Neuronal stem cell (in vitro differentiated cells): ENCODE measurements at regions not wholly inside any gene's neighbourhood (a gene's known extent, or its start where the extent isn't known, plus 50 kb on each side); places are given as distances from the start of the nearest gene placed in this dataset.

Source experiments
- DNase-seq: peaks from one replicate; pipeline ENCODE4 v3.0.0-alpha.2; 2013; ENCODE audit warnings: low spot score
- H2AFZ ChIP-seq: one replicate; pipeline ENCODE4 v1.6.1; 2013; ENCODE audit warnings: mild to moderate bottlenecking, low read length, inconsistent platforms
- H2AK5ac ChIP-seq: 2 replicates; pipeline ENCODE4 v1.6.1; 2013; ENCODE audit warnings: low read depth, mild to moderate bottlenecking, inconsistent platforms, low read length, moderate library complexity, mixed read lengths
- H2BK120ac ChIP-seq: 2 replicates; pipeline ENCODE4 v1.6.1; 2013; ENCODE audit warnings: low read depth, mild to moderate bottlenecking, inconsistent platforms, low read length, moderate library complexity, mixed read lengths
- H2BK12ac ChIP-seq: one replicate; pipeline ENCODE4 v1.6.1; 2013; ENCODE audit warnings: low read length, inconsistent platforms
- H2BK15ac ChIP-seq: 2 replicates; pipeline ENCODE4 v1.6.1; 2013; ENCODE audit warnings: mild to moderate bottlenecking, low read length, inconsistent platforms, mixed read lengths
- H2BK5ac ChIP-seq: one replicate; pipeline ENCODE4 v1.6.1; 2013; ENCODE audit warnings: inconsistent platforms, mild to moderate bottlenecking, low read length, moderate library complexity
- H3K14ac ChIP-seq: one replicate; pipeline ENCODE4 v1.6.1; 2013; ENCODE audit warnings: low read length, inconsistent platforms
- H3K18ac ChIP-seq: 2 replicates; pipeline ENCODE4 v1.6.1; 2013; ENCODE audit warnings: low read length, inconsistent platforms
- H3K23ac ChIP-seq: 2 replicates; pipeline ENCODE4 v1.6.1; 2013; ENCODE audit warnings: low read depth, mild to moderate bottlenecking, mixed read lengths, low read length, inconsistent platforms; ENCODE audit not compliant: poor library complexity
- H3K27ac ChIP-seq: replicated peaks from 3 replicates; pipeline ENCODE4 v1.5.1; 2013; ENCODE audit warnings: low read length, inconsistent platforms
- H3K27me3 ChIP-seq, 3 experiments: 2 replicates each; pipeline ENCODE4 v1.6.1; 2013; ENCODE audit warnings: low read length in 3 of 3, mild to moderate bottlenecking in 2 of 3, inconsistent platforms in 1 of 3, low read depth in 1 of 3, mixed read lengths in 1 of 3, moderate library complexity in 1 of 3; ENCODE audit not compliant: control insufficient read depth in 3 of 3, insufficient read depth in 3 of 3
- H3K36me3 ChIP-seq, 2 donors: replicated peaks in 1 of 2; 2 replicates each; pipeline ENCODE4 v1.6.1; 2013; ENCODE audit warnings: low read length in 2 of 2; ENCODE audit not compliant: control insufficient read depth in 2 of 2, insufficient read depth in 2 of 2
- H3K4ac ChIP-seq: 2 replicates; pipeline ENCODE4 v1.6.1; 2013; ENCODE audit warnings: inconsistent platforms, mild to moderate bottlenecking, low read length, moderate library complexity
- H3K4me1 ChIP-seq, 2 donors: 1 replicate in 1 of 2; 2 replicates in 1 of 2; pipeline ENCODE4 v1.6.1; 2013; ENCODE audit warnings: low read length in 2 of 2, low read depth in 1 of 2; ENCODE audit not compliant: control insufficient read depth in 2 of 2, insufficient read depth in 1 of 2
- H3K4me2 ChIP-seq: one replicate; pipeline ENCODE4 v1.6.1; 2013; ENCODE audit warnings: mild to moderate bottlenecking, low read length, inconsistent platforms; ENCODE audit not compliant: insufficient read depth, poor library complexity, severe bottlenecking
- H3K4me3 ChIP-seq, 2 donors: 2 replicates each; pipeline ENCODE4 v1.5.1; 2013; ENCODE audit warnings: low read length in 2 of 2, mild to moderate bottlenecking in 2 of 2, inconsistent platforms in 1 of 2, moderate library complexity in 1 of 2
- H3K79me1 ChIP-seq: one replicate; pipeline ENCODE4 v1.6.1; 2013; ENCODE audit warnings: low read depth, mild to moderate bottlenecking, inconsistent platforms, low read length, moderate library complexity
- H3K9ac ChIP-seq: one replicate; pipeline ENCODE4 v1.6.1; 2013; ENCODE audit warnings: mild to moderate bottlenecking, low read depth, low read length, inconsistent platforms; ENCODE audit not compliant: poor library complexity
- H3K9me3 ChIP-seq, 2 donors: replicated peaks in 1 of 2; 2 replicates each; pipeline versions ENCODE3 to v1.6.1; 2013; ENCODE audit warnings: low read length in 2 of 2, mild to moderate bottlenecking in 2 of 2, inconsistent platforms in 1 of 2, low read depth in 1 of 2, mixed read lengths in 1 of 2, moderate library complexity in 1 of 2; ENCODE audit not compliant: control insufficient read depth in 2 of 2, insufficient read depth in 1 of 2
- H4K8ac ChIP-seq: one replicate; pipeline ENCODE4 v1.6.1; 2013; ENCODE audit warnings: low read depth, mild to moderate bottlenecking, inconsistent platforms, low read length, moderate library complexity
- H4K91ac ChIP-seq: one replicate; pipeline ENCODE4 v1.6.1; 2013; ENCODE audit warnings: low read length, low read depth, mild to moderate bottlenecking, inconsistent platforms; ENCODE audit not compliant: poor library complexity
- WGBS, 2 donors: extraction: QIAGEN DNeasy Blood & Tissue Kit; methylation state at CpG; one replicate each; pipeline ENCODE4 v1.1.7; 2013; ENCODE audit warnings: missing lambda C conversion rate in 2 of 2, mixed read lengths in 1 of 2; ENCODE audit not compliant: insufficient read length in 2 of 2, insufficient replicate concordance in 1 of 2; ENCODE audit errors: extremely low coverage in 2 of 2; 5-methylcytosine and 5-hydroxymethylcytosine counted together

- Histone ChIP-seq H3K4ac (no peak overlapping the region), H3K9me3 (no peaks in the 10 kb centered on the region), H2AFZ (no peak overlapping the region), H3K4me2 (no peak overlapping the region), H2AK5ac (no peak overlapping the region), H3K27ac (no peak overlapping the region), H2BK15ac (no peak overlapping the region), H3K4me3 (no peak overlapping the region), H3K27me3 (no peaks in the 10 kb centered on the region), H3K4me1 (no peaks in the 10 kb centered on the region), H2BK120ac (no peak overlapping the region), H2BK5ac (no peak overlapping the region), H3K18ac (no peak overlapping the region), H3K9ac (no peak overlapping the region), H3K79me1 (no peaks in the 10 kb centered on the region), H3K23ac (no peak overlapping the region), H2BK12ac (no peak overlapping the region), H3K14ac (no peak overlapping the region), H3K36me3 (no peaks in the 10 kb centered on the region), H4K91ac (no peak overlapping the region), H4K8ac (no peak overlapping the region)
- DNase-seq = no peak
- WGBS, 2 donors = no CpG with 5 or more reads among the region's 4 CpGs
These were observed 300.4 kb upstream of the NETO1 start for GRCh38 chr18:73168236-73168635.

- Histone ChIP-seq H2BK5ac (no peak overlapping the region), H3K23ac (no peak overlapping the region), H3K36me3 (no peaks in the 10 kb centered on the region), H2BK120ac (no peak overlapping the region), H3K9ac (no peak overlapping the region), H4K91ac (no peak overlapping the region), H4K8ac (no peak overlapping the region), H2AK5ac (no peak overlapping the region), H2BK12ac (no peak overlapping the region), H3K4me2 (no peak overlapping the region), H3K79me1 (no peaks in the 10 kb centered on the region), H3K18ac (no peak overlapping the region), H3K27ac (no peak overlapping the region), H3K4me1 (no peaks in the 10 kb centered on the region), H2AFZ (no peak overlapping the region), H2BK15ac (no peak overlapping the region), H3K4ac (no peak overlapping the region), H3K27me3 (no peaks in the 10 kb centered on the region), H3K14ac (no peak overlapping the region), H3K4me3 (no peak overlapping the region), H3K9me3 (no peaks in the 10 kb centered on the region)
- no peak for DNase-seq
- WGBS, 2 donors = no CpG with 5 or more reads among the region's 3 CpGs
These were observed 296.6 kb upstream of the NETO1 start for GRCh38 chr18:73164430-73164829.

GRCh38 chr18:73163236-73163635, 295.4 kb upstream of the NETO1 start:
- Histone ChIP-seq H4K8ac (no peak overlapping the region), H3K4me1 (no peaks in the 10 kb centered on the region), H3K27me3 (no peaks in the 10 kb centered on the region), H3K4me3 (no peak overlapping the region), H3K27ac (no peak overlapping the region), H3K4me2 (no peak overlapping the region), H2AK5ac (no peak overlapping the region), H2BK15ac (no peak overlapping the region), H3K18ac (no peak overlapping the region), H2BK5ac (no peak overlapping the region), H3K14ac (no peak overlapping the region), H3K36me3 (no peaks in the 10 kb centered on the region), H2AFZ (no peak overlapping the region), H3K9me3 (no peaks in the 10 kb centered on the region), H2BK12ac (no peak overlapping the region), H3K79me1 (no peaks in the 10 kb centered on the region), H3K23ac (no peak overlapping the region), H2BK120ac (no peak overlapping the region), H4K91ac (no peak overlapping the region), H3K4ac (no peak overlapping the region), H3K9ac (no peak overlapping the region)
- DNase-seq = no peak
- WGBS, 2 donors = no CpG with 5 or more reads among the region's 1 CpG

GRCh38 chr18:73156117-73156516, 288.3 kb upstream of the NETO1 start:
- no peak overlapping the region for H4K8ac ChIP-seq
- no peak overlapping the region for H3K27ac ChIP-seq

More at GRCh38 chr18:73156117-73156516, 288.3 kb upstream of the NETO1 start:
- Histone ChIP-seq H3K4me2 (no peak overlapping the region), H2AFZ (no peak overlapping the region), H3K4me3 (no peak overlapping the region), H3K4ac (no peak overlapping the region), H3K18ac (no peak overlapping the region), H3K23ac (no peak overlapping the region), H3K36me3 (no peaks in the 10 kb centered on the region), H2BK15ac (no peak overlapping the region), H3K9ac (no peak overlapping the region), H2BK12ac (no peak overlapping the region), H2AK5ac (no peak overlapping the region), H2BK120ac (no peak overlapping the region), H2BK5ac (no peak overlapping the region), H3K4me1 (no peaks in the 10 kb centered on the region), H3K27me3 (no peaks in the 10 kb centered on the region), H3K9me3 (no peaks in the 10 kb centered on the region), H3K79me1 (no peaks in the 10 kb centered on the region), H4K91ac (no peak overlapping the region), H3K14ac (no peak overlapping the region)
- DNase-seq = no peak
